IMR-90 (cell line): ENCODE measurements at regions not wholly inside any gene's neighbourhood (a gene's known extent, or its start where the extent isn't known, plus 50 kb on each side); places are given as distances from the start of the nearest gene placed in this dataset.

Source experiments
- ATAC-seq: fragments of 200-7000 bp; cut with Tn5 transposase; 2 replicates; pipeline ENCODE4 v1.9.1; 2020; ENCODE audit warnings: low read depth, mild to moderate bottlenecking, moderate library complexity
- BruUV-seq: library from RNA; stranded (reverse); fragments of 400-500 nt; replicated peaks from 2 replicates; lab custom pipeline; 2021; lab: Mats Ljungman, UMichigan
- CTCF ChIA-PET: fragments of 300-600 bp; formaldehyde crosslinking; extraction: SDS; loops from one replicate; lab custom pipeline; 2021; ENCODE audit warnings: antibody characterized with exemption; lab: Yijun Ruan, JAX
- POLR2A ChIA-PET: fragments of 300-600 bp; sonication (Branson Sonifier 250); formaldehyde crosslinking; loops from one replicate; lab custom pipeline; 2022; ENCODE audit warnings: antibody characterized with exemption; ENCODE audit not compliant: unreplicated experiment; lab: Charles Lee
- DNase-seq: peaks from one replicate; pipeline ENCODE4 v3.0.0; 2013
- H2AFZ ChIP-seq: replicated peaks from 2 replicates; pipeline ENCODE3; 2013; ENCODE audit warnings: low read length, mild to moderate bottlenecking; ENCODE audit not compliant: poor library complexity
- H2AK5ac ChIP-seq: 2 replicates; pipeline ENCODE4 v1.6.1; 2013; ENCODE audit warnings: low read depth, low read length, inconsistent platforms
- H2AK9ac ChIP-seq: replicated peaks from 2 replicates; pipeline ENCODE3; 2013; ENCODE audit warnings: mild to moderate bottlenecking, low read depth, low read length, moderate library complexity; ENCODE audit not compliant: poor library complexity
- H2BK120ac ChIP-seq: 2 replicates; pipeline ENCODE4 v1.6.1; 2013; ENCODE audit warnings: low read depth, low read length, inconsistent platforms
- H2BK15ac ChIP-seq: 3 replicates; pipeline ENCODE4 v1.6.1; 2013; ENCODE audit warnings: low read depth, low read length, inconsistent platforms
- H2BK20ac ChIP-seq: 2 replicates; pipeline ENCODE4 v1.6.1; 2013; ENCODE audit warnings: low read depth, mild to moderate bottlenecking, inconsistent platforms, low read length, moderate library complexity
- H2BK5ac ChIP-seq: 2 replicates; pipeline ENCODE4 v1.6.1; 2013; ENCODE audit warnings: mild to moderate bottlenecking, low read depth, low read length, inconsistent platforms; ENCODE audit not compliant: poor library complexity, severe bottlenecking
- H3K14ac ChIP-seq: replicated peaks from 2 replicates; pipeline ENCODE4 v1.6.1; 2013; ENCODE audit warnings: low read depth, low read length, inconsistent platforms
- H3K18ac ChIP-seq: 2 replicates; pipeline ENCODE4 v1.6.1; 2013; ENCODE audit warnings: low read depth, low read length, control low read depth
- H3K23ac ChIP-seq: 2 replicates; pipeline ENCODE4 v1.6.1; 2013; ENCODE audit warnings: low read depth, low read length, inconsistent platforms
- H3K27ac ChIP-seq: 2 replicates; pipeline ENCODE4 v1.5.1; 2013; ENCODE audit warnings: mild to moderate bottlenecking, control low read depth, low read length; ENCODE audit not compliant: insufficient read depth
- H3K27me3 ChIP-seq: 2 replicates; pipeline ENCODE4 v1.6.1; 2013; ENCODE audit warnings: low read length; ENCODE audit not compliant: control insufficient read depth, insufficient read depth
- H3K36me3 ChIP-seq: 2 replicates; pipeline ENCODE4 v1.6.1; 2013; ENCODE audit warnings: low read length, mixed read lengths; ENCODE audit not compliant: control insufficient read depth, insufficient read depth
- H3K4ac ChIP-seq: 2 replicates; pipeline ENCODE4 v1.6.1; 2013; ENCODE audit warnings: low read depth, low read length, inconsistent platforms
- H3K4me1 ChIP-seq: 2 replicates; pipeline ENCODE4 v1.6.1; 2013; ENCODE audit warnings: low read length, mixed read lengths; ENCODE audit not compliant: control insufficient read depth, insufficient read depth
- H3K4me2 ChIP-seq: 2 replicates; pipeline ENCODE4 v1.6.1; 2013; ENCODE audit warnings: low read depth, mild to moderate bottlenecking, control low read depth, low read length, moderate library complexity
- H3K4me3 ChIP-seq: 2 replicates; pipeline ENCODE4 v1.5.1; 2013; ENCODE audit warnings: low read depth, mild to moderate bottlenecking, control low read depth, low read length, moderate library complexity; ENCODE audit not compliant: insufficient read depth
- H3K56ac ChIP-seq: 2 replicates; pipeline ENCODE4 v1.6.1; 2013; ENCODE audit warnings: low read length, inconsistent platforms; ENCODE audit not compliant: insufficient read depth; ENCODE audit errors: extremely low read depth
- H3K79me1 ChIP-seq, 2 experiments: 2 replicates each; pipeline ENCODE4 v1.6.1; 2013; ENCODE audit warnings: low read length in 2 of 2, inconsistent platforms in 1 of 2, low read depth in 1 of 2
- H3K9ac ChIP-seq: 2 replicates; pipeline ENCODE4 v1.6.1; 2013; ENCODE audit warnings: low read depth, low read length, control low read depth
- H3K9me1 ChIP-seq: 2 replicates; pipeline ENCODE4 v1.6.1; 2013; ENCODE audit warnings: low read length, inconsistent platforms; ENCODE audit not compliant: insufficient read depth
- H3K9me3 ChIP-seq: 2 replicates; pipeline ENCODE4 v1.6.1; 2013; ENCODE audit warnings: low read length; ENCODE audit not compliant: control insufficient read depth, insufficient read depth
- H4K20me1 ChIP-seq: 2 replicates; pipeline ENCODE4 v1.6.1; 2013; ENCODE audit warnings: low read length, inconsistent platforms; ENCODE audit not compliant: insufficient read depth
- H4K5ac ChIP-seq: 2 replicates; pipeline ENCODE4 v1.6.1; 2013; ENCODE audit warnings: mild to moderate bottlenecking, low read depth, low read length, control low read depth
- H4K8ac ChIP-seq, 2 experiments: 2 replicates each; pipeline ENCODE4 v1.6.1; 2013; ENCODE audit warnings: low read depth in 2 of 2, low read length in 2 of 2, control low read depth in 1 of 2, inconsistent platforms in 1 of 2
- H4K91ac ChIP-seq: 2 replicates; pipeline ENCODE4 v1.6.1; 2013; ENCODE audit warnings: low read depth, low read length, inconsistent platforms; ENCODE audit not compliant: insufficient read depth
- CEBPB ChIP-seq: IDR thresholded peaks from 2 replicates; pipeline ENCODE4 v1.6.1; 2012; ENCODE audit warnings: low read depth, low read length, improper control_type of control experiment
- CTCF ChIP-seq: conservative IDR thresholded peaks from 2 replicates; pipeline ENCODE4 v1.5.1; 2012; ENCODE audit warnings: mild to moderate bottlenecking, low read depth, low read length, improper control_type of control experiment
- MAFK ChIP-seq: IDR thresholded peaks from 2 replicates; pipeline ENCODE4 v1.6.1; 2012; ENCODE audit warnings: low read depth, low read length, improper control_type of control experiment
- MAZ ChIP-seq: IDR thresholded peaks from 2 replicates; pipeline ENCODE4 v1.6.1; 2012; ENCODE audit warnings: low read depth, mild to moderate bottlenecking, low read length, improper control_type of control experiment, moderate library complexity, borderline replicate concordance
- RAD21 ChIP-seq: IDR thresholded peaks from 2 replicates; pipeline ENCODE4 v1.6.1; 2012; ENCODE audit warnings: low read length, improper control_type of control experiment
- RFX5 ChIP-seq: IDR thresholded peaks from 2 replicates; pipeline ENCODE4 v1.8.0; 2012; ENCODE audit warnings: low read depth, mild to moderate bottlenecking, low read length, moderate library complexity
- SMC3 ChIP-seq: fragments of 150-350 bp; IDR thresholded peaks from 2 replicates; pipeline ENCODE4 v1.6.1; 2016; ENCODE audit warnings: low read depth, mild to moderate bottlenecking, antibody characterized with exemption, low read length, moderate library complexity
- WGBS, 2 experiments: methylation state at CpG; one replicate each; pipeline versions ENCODE4 v1.1.5 to v1.1.7; 2013; ENCODE audit warnings: missing lambda C conversion rate in 2 of 2; ENCODE audit not compliant: insufficient read length in 1 of 2; ENCODE audit errors: extremely low coverage in 2 of 2; 5-methylcytosine and 5-hydroxymethylcytosine counted together
- dilution Hi-C: fragments of 300-500 bp; cut with HindIII; formaldehyde crosslinking; loops from one replicate; pipeline ENCODE4 v1.14.3; 2018; ENCODE audit warnings: low sequenced_read_pairs; ENCODE audit not compliant: unreplicated experiment
- in situ Hi-C: fragments of 300-500 bp; cut with MboI; formaldehyde crosslinking; loops from 3 replicates; pipeline ENCODE4 v1.14.3; 2019; ENCODE audit warnings: low sequenced_read_pairs, inconsistent platforms, mixed read lengths
- intact Hi-C: fragments of 100-400 bp; cut with micrococcal nuclease; formaldehyde crosslinking; loops from 2 replicates; pipeline ENCODE4 v1.10.0; 2022

- ATAC-seq: peak; percentile 76
- CTCF ChIA-PET: interaction anchor here (0.5 to 1.7 kb wide), 7 partner anchors 13 to 1964 kb away, joined by 3 to 7 read pairs (median 3); no protein-coding TSS in a partner anchor
- Histone ChIP-seq H2BK15ac (no peak overlapping the region), H2BK20ac (no peak overlapping the region), H3K9me1 (no peaks in the 10 kb centered on the region), H2AFZ (no peak overlapping the region), H2BK120ac (no peak overlapping the region), H2AK5ac (no peak overlapping the region; the same call in 1 of the 2 replicates), H3K36me3 (no peaks in the 10 kb centered on the region), H4K91ac (no peak overlapping the region), H3K23ac (no peak overlapping the region), H3K14ac (no peak overlapping the region), H3K79me1 (no peaks in the 10 kb centered on the region), H3K9me3 (no peaks in the 10 kb centered on the region), H3K56ac (no peak overlapping the region), H3K27me3 (no peaks in the 10 kb centered on the region; the same call in 1 of the 2 replicates), H3K27ac (no peak overlapping the region), H4K8ac (no peak overlapping the region), H4K20me1 (no peaks in the 10 kb centered on the region), H3K4me3 (no peak overlapping the region), H3K18ac (no peak overlapping the region), H4K5ac (no peak overlapping the region), H2BK5ac (no peak overlapping the region), H3K4ac (no peak overlapping the region), H3K4me2 (no peak overlapping the region), H2AK9ac (no peak overlapping the region), H3K4me1 (no peaks in the 10 kb centered on the region), H3K9ac (no peak overlapping the region)
- in situ Hi-C loops: loop anchor here (10.0 kb wide), 2 partner anchors 1092 to 1242 kb away; partner anchors contain the start of gene ALCAM
- intact Hi-C loops: loop anchor here (1.0 to 10.0 kb wide), 5 partner anchors 292 to 1392 kb away; partner anchors contain the start of gene ALCAM
- no CpG with 5 or more reads among the region's 4 CpGs for WGBS, 2 experiments
- peak; percentile 53 for DNase-seq
- dilution Hi-C loops: no loop called here
- POLR2A ChIA-PET: no interaction called here
- TF ChIP-seq RFX5 (no peak), CEBPB (no peak; the same call in 1 of the 2 replicates), RAD21 (peak; percentile 86), MAZ (no peak), SMC3 (peak; percentile 77), MAFK (no peak), CTCF (peak; percentile 84)
- no TSS peak for BruUV-seq
Observed at GRCh38 chr3:104273046-104273649, 1093.6 kb upstream of the ALCAM start.
